Mesothelial cell of epicardium (in vitro differentiated cells): ENCODE measurements at regions not wholly inside any gene's neighbourhood (a gene's known extent, or its start where the extent isn't known, plus 50 kb on each side); places are given as distances from the start of the nearest gene placed in this dataset.
"Not testable (repeated sequence)": the region's sequence is repeated elsewhere in the genome, so short reads cannot be mapped to it uniquely, and the experiment has no call there.

Experiments used
- DNase-seq, 2 experiments: peaks; one replicate each; pipeline ENCODE4 v3.0.0; 2021; ENCODE audit warnings: low spot score in 2 of 2; ENCODE audit not compliant: unreplicated experiment in 2 of 2
- H3K27ac Mint-ChIP-seq: 2 replicates; pipeline ENCODE4 v1.8.0; 2021; ENCODE audit warnings: mixed read lengths
- H3K27me3 Mint-ChIP-seq: 2 replicates; pipeline ENCODE4 v1.8.0; 2021; ENCODE audit warnings: low read depth, mixed read lengths
- H3K36me3 Mint-ChIP-seq: 2 replicates; pipeline ENCODE4 v1.8.0; 2021; ENCODE audit warnings: mixed read lengths
- H3K4me1 Mint-ChIP-seq: 2 replicates; pipeline ENCODE4 v1.8.0; 2021; ENCODE audit warnings: mixed read lengths
- H3K4me3 Mint-ChIP-seq: 2 replicates; pipeline ENCODE4 v1.8.0; 2021; ENCODE audit warnings: mild to moderate bottlenecking, moderate library complexity, mixed read lengths
- H3K9me3 Mint-ChIP-seq: 2 replicates; pipeline ENCODE4 v1.8.0; 2021; ENCODE audit warnings: mixed read lengths
- CTCF ChIP-seq: fragments of 200-600 bp; sonication (generic); IDR thresholded peaks from one replicate; pipeline ENCODE4 v1.5.0; 2021; ENCODE audit warnings: antibody characterized with exemption; ENCODE audit not compliant: unreplicated experiment

GRCh38 chr22:22058633-22059290 is 76.2 kb upstream of the TOP3B start:
- TF ChIP-seq CTCF, result no peak
- Mint-ChIP-seq H3K4me1 (peaks cover 3% of the 10 kb centered on the region), H3K27ac (no peak overlapping the region), H3K4me3 (no peak overlapping the region), H3K36me3 (no peaks in the 10 kb centered on the region), H3K27me3 (peaks cover 56% of the 10 kb centered on the region), H3K9me3 (no peaks in the 10 kb centered on the region)
- DNase-seq, result no peak

GRCh38 chr22:22057617-22058378 is 75.2 kb upstream of the TOP3B start:
- H3K4me1 Mint-ChIP-seq, result peaks cover 3% of the 10 kb centered on the region
- H3K27ac Mint-ChIP-seq, result no peak overlapping the region
- no peaks in the 10 kb centered on the region for H3K36me3 Mint-ChIP-seq
- TF ChIP-seq CTCF, result no peak
- H3K9me3 Mint-ChIP-seq, result peaks cover 5% of the 10 kb centered on the region
- H3K4me3 Mint-ChIP-seq, result no peak overlapping the region
- DNase-seq, result no peak
- H3K27me3 Mint-ChIP-seq, result peaks cover 64% of the 10 kb centered on the region

GRCh38 chr22:22056809-22057594 is 74.4 kb upstream of the TOP3B start:
- DNase-seq, H3K4me3 Mint-ChIP-seq, H3K27ac Mint-ChIP-seq, H3K4me1 Mint-ChIP-seq, H3K36me3 Mint-ChIP-seq: not testable (repeated sequence)
- peaks cover 71% of the 10 kb centered on the region for H3K27me3 Mint-ChIP-seq
- H3K9me3 Mint-ChIP-seq, result peaks cover 11% of the 10 kb centered on the region

GRCh38 chr22:22052548-22053139 is 70.1 kb upstream of the TOP3B start:
- not testable (repeated sequence) for H3K4me1 Mint-ChIP-seq, DNase-seq, H3K4me3 Mint-ChIP-seq, H3K27ac Mint-ChIP-seq, H3K36me3 Mint-ChIP-seq
- H3K27me3 Mint-ChIP-seq, result peaks cover 69% of the 10 kb centered on the region
- peaks cover 11% of the 10 kb centered on the region for H3K9me3 Mint-ChIP-seq

GRCh38 chr22:22051032-22051431 is 68.4 kb upstream of the TOP3B start:
- H3K4me3 Mint-ChIP-seq, result not testable (repeated sequence)
- H3K27me3 Mint-ChIP-seq, result peaks cover 70% of the 10 kb centered on the region

GRCh38 chr22:22050141-22050775 is 67.7 kb upstream of the TOP3B start:
- Mint-ChIP-seq H3K27ac (no peak overlapping the region), H3K36me3 (no peaks in the 10 kb centered on the region), H3K4me1 (no peaks in the 10 kb centered on the region), H3K4me3 (no peak overlapping the region), H3K9me3 (peaks cover 11% of the 10 kb centered on the region), H3K27me3 (peaks cover 70% of the 10 kb centered on the region)
- no peak for TF ChIP-seq CTCF
- DNase-seq, result no peak

More at GRCh38 chr22:22051032-22051431, 68.4 kb upstream of the TOP3B start:
- H3K27ac Mint-ChIP-seq, DNase-seq, H3K4me1 Mint-ChIP-seq, H3K36me3 Mint-ChIP-seq: not testable (repeated sequence)
- H3K9me3 Mint-ChIP-seq, result peaks cover 11% of the 10 kb centered on the region
